GM21390 (cell line): ENCODE measurements at regions not wholly inside any gene's neighbourhood (a gene's known extent, or its start where the extent isn't known, plus 50 kb on each side); places are given as distances from the start of the nearest gene placed in this dataset.

Source experiments
- ATAC-seq: cut with Tn5 transposase; IDR thresholded peaks from one replicate; pipeline ENCODE4 v1.9.1; 2021; ENCODE audit not compliant: unreplicated experiment

GRCh38 chr3:182190056-182190455 is 478.3 kb downstream of the SOX2 start:
- no peak for ATAC-seq

GRCh38 chr3:182198345-182198744 is 486.6 kb downstream of the SOX2 start:
- ATAC-seq: no peak

DNA sequence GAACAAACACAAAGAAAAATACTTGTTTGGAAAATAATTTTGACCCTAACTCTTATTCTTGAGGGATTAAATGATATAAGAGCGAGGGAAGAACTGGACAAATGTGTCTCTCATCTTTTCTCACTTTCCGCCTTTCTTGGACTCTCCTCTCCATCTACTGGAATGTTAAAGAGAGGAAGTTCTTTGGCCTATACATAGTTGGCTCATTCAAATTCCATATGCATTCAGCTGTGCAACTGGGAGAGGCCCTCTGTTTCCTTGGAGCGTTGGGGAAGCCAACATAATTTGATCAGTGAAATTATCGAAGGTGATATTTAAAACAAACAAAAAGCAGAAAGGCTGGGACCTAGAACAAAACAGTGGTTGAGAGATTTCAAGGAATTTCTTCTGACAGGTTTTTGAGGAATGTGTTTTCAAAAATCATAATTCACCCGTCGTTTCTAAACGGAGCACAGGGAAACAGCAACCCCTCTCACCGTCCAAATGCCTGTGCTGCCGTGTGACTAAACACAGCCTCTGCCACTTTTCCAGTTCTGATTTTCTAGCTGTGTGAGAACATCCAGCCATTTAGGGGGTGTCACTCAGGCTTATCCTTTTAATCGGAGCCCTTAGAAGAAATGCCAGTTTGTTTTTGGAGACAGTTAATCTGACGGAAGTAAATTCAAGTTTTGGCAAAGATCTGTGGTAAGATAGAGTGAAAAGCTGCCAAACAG is 489.9 kb downstream of the SOX2 start:
- ATAC-seq: no peak

- ATAC-seq: no peak
These were observed 500.9 kb downstream of the SOX2 start for GRCh38 chr3:182212479-182213076.

DNA sequence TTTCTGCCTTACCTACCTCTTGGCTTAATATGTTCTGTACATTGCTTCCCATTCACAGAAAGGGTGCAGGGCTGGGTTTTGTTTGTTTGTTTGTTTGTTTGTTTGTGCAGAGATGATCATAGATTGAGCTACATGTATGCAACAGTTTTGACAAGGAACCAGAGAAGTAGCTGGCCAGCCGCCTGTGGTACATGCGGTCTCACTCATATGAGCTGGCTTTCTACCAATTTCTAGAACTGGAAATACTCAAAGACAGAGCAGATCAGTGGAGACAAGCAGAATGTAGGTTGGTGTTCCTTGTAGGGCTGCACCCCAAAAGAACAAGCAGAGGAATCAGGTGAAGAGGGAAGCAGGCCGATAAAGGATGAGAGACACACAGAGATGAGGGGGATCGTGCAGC is 502.7 kb downstream of the SOX2 start:
- ATAC-seq: no peak

DNA sequence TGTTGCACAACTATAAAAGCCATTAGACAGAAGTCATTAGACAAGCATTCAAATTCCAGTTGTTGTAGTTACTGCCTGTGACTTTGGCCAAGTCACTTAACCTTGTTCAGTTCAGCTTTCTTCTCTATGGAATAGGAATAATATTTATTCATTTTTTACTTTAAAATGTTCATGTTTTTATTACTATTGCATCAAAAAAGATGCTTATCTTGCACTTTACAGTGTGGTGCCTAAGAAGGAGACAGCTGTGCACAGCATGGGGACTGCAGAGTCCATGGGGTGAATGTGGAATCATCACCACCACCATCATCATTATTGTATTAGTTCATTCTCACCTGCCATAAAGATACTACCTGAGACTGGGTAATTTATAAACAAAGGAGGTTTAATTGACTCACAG is 504.2 kb downstream of the SOX2 start:
- no peak for ATAC-seq

DNA sequence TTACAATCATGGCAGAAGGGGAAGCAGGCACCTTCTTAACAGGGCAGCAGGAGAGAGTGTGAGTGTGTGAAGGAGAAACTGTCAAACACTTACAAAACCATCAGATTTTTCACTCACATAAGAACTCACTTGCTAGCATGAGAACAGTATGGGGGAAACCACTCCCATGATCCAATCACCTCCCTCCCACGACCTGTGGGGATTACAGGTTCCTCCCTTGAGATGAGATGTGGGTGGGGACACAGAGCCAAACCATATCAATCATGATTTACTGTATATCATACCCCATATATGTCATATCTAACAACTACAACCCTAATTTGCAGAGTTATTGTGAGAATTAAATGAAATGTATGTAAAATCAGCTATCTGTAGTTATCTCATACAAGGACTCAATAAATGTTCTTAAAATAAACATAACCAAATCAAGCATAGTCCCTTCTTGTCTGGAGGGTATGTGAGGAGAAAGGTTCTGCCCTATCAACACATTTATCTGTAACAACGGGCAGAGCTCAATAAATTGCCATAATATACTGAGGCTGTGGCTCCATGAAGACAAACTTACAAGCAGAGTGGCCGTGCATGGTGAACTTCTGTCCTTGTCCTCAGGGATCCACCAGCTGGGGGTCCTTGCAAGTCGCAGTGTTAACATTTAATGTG is 504.7 kb downstream of the SOX2 start:
- ATAC-seq: no peak

DNA sequence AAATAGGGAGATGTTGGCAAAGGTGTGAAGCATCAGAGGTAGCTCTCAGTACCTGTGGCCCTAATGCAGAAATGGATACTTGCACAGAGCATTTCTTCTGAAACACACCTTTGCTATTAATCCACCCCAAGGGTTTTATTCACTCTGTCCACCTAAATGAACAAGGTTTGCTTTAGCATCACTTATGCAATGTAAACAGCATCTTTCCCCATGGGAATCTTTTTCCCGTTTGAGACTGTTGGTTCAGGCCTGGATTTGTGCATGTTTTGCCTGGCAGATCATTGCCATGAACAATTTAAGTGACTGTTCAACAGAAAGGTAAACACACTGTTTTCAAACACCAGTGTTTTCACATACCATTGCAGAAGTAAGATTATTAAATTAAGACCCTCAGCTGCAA is 508.3 kb downstream of the SOX2 start:
- ATAC-seq: no peak

DNA sequence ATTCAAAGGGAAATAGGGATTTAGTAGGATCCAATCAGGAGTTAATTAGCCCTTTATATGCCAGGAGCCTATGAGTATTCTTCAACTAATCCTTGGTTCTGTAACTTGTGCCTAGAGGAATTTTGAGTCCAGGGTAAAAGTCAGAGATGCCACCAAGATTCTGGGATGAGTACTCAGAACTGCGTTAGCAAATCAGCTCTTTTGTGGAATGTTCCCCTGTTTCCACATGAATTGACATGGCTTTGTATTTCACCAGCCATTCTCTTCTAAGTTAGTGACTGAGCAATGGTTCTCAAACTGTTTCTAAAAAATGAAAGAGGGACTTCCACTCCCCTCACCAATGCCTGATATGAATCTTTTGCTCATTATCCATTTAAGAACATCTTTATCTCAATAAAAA is 508.7 kb downstream of the SOX2 start:
- ATAC-seq: no peak

- no peak for ATAC-seq
These were observed 515.3 kb downstream of the SOX2 start for GRCh38 chr3:182226995-182227394.

GRCh38 chr3:182233405-182233804 is 521.7 kb downstream of the SOX2 start:
- ATAC-seq: no peak

DNA sequence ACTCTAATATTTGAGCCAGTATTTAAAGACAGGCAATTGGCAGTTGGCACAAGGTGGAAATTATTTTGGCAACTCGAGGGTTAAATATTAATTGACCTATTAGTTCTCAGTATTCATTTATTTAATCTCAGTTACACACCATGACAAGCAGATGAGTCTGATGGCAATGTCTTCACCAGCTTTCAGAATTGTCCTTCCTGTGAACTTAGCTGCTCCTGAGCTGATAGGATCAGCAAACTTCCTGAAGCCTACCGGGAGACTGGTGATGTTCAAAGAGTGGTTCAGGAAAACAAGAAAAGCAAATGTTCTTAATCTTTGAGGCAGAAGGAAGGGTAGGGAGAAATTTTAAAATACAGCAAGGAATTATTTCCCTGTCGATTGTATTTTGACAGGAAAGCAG is 522.2 kb downstream of the SOX2 start:
- ATAC-seq: no peak

GRCh38 chr3:182234881-182235280 is 523.2 kb downstream of the SOX2 start:
- no peak for ATAC-seq

- ATAC-seq: no peak
These were observed 523.8 kb downstream of the SOX2 start for GRCh38 chr3:182235504-182235903.

DNA sequence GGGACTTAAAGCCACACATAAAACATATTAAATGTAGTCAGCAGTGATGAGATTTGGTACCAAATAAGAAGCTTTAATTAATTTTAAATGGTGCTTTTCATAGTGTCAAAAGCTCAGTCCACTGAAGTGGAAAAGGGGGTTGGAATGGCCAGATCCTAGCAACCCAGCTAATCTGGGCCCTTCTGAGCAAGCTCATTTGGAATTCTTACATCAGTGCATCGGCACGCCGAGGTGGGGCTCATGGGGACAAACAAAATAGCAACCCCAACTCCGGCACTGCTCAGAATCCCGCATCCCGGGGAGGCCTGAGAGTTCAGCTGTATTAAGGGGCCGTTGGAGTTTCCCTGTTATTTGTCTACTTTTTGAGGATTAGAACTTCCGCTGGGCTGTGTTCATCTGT is 526.4 kb downstream of the SOX2 start:
- no peak for ATAC-seq

DNA sequence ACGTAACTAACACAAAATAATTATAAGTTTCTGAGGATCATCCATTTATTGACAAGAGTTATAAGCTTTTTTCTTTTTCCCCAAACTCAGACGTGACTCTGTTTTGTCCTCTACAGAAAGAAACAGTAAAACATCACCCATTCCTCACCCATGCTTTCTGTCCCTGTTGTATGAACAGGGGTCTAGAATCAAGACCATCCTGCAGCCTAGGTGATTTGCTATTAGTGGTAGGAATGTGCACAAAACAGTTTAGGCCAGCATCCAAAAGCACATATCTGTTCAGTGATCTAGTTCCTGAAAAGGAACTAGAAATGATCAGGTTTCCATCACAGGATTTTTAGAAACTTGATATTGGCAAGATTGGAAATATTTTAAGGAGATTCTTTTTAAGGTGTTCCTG is 527.6 kb downstream of the SOX2 start:
- no peak for ATAC-seq

- ATAC-seq: no peak
These were observed 528.7 kb downstream of the SOX2 start for GRCh38 chr3:182240474-182240873.

DNA sequence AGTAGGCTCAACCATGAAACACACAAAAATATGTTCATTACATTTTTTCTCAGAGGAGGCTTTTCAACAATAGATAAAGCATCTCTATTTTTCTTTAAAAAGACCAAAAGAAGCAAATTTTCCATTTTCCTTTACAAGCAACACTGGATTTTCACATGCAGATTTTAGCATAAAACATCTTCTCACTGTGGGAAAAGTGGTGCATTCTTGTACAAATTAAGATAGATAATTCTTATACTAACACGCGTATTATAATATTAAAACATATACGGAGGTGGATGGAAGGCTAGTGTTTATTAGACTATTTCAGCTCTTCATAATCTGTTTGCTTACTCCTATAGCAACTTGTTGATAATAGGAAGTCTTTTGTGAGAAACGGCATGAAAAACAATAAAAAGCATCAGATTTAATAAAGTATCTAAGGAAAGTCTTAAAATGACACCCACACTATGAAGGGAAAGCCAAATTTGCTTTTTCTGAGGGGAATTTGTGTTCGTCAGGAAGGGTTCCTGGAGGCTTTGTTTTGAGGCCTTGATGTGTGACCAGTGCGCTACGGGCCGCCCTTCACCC is 529.6 kb downstream of the SOX2 start:
- ATAC-seq: no peak

DNA sequence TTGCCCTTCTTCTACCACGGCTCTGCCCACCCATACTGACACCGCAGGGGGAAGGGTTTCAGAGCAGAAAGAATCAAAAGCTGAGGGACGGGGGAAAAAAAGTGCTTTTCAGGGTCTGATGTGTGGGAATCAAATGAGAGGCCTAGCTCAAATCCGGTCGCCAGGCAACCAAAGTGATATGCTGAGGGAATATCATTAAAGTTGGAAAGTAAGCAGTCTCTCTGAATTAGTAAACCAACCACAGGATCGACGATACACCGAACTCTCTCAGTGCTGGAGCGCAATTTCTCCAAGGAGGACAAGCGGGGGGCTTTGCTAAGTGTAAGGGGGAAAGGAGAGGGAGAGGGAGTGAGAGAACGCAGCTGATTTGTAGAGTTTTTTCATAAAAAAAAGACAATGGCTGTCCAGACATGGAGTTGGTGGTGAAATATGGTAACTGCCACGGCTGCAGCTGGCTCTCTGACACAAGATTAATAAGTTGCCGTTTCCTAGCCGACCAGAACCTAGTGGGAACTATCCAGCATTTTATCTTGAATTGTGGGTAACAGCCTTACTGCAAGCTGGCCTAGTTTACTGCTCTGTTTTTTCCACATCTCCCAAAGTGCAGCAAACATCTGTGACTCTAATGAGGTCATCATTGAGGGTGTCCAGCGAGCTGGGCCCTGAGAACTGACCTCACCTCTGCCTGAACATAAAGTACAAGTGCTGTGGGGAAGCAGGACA is 530.2 kb downstream of the SOX2 start:
- no peak for ATAC-seq

- ATAC-seq: no peak
These were observed 530.8 kb downstream of the SOX2 start for GRCh38 chr3:182242489-182242942.

DNA sequence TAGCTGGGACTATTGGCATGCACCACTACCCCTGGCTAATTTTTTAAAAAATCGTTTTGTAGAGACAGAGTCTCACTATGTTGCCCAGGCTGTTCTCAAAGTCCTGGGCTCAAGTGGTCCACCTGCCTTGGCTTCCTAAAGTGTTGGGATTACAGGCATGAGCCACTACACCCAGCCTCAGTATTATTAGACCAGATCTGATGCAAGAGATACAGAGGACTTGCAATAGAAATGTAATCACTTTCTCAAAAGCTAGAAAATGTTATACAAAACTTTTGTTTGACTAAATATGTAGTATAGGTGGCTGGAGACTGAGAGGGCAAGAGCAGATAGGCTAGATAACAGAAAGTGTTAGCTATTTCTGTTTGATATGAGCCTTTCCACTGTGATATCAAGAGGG is 531.9 kb downstream of the SOX2 start:
- no peak for ATAC-seq
